Bronchial epithelial cell (primary cell): ENCODE measurements at regions not wholly inside any gene's neighbourhood (a gene's known extent, or its start where the extent isn't known, plus 50 kb on each side); places are given as distances from the start of the nearest gene placed in this dataset.

ENCODE experiments used
- DNase-seq: peaks from one replicate; pipeline ENCODE4 v3.0.0-alpha.2; 2010; ENCODE audit warnings: low read depth
- FAIRE-seq: peaks from 2 replicates; lab custom pipeline; 2011; peaks lifted over from hg19 to GRCh38; lab: Jason Lieb, UNC
- H3K27me3 ChIP-seq: 2 replicates; pipeline ENCODE4 v1.5.1; 2011; ENCODE audit warnings: low read length; ENCODE audit not compliant: control insufficient read depth, insufficient read depth
- H3K36me3 ChIP-seq: 2 replicates; pipeline ENCODE4 v1.5.1; 2011; ENCODE audit warnings: low read length; ENCODE audit not compliant: control insufficient read depth, insufficient read depth
- H3K4me3 ChIP-seq: 2 replicates; pipeline ENCODE4 v1.5.1; 2011; ENCODE audit warnings: mild to moderate bottlenecking, low read depth, low read length, control low read depth
- TF ChIP-seq, protein P1 (sequence below): IDR thresholded peaks from 2 replicates; pipeline ENCODE4 v1.5.1; 2011; ENCODE audit warnings: mild to moderate bottlenecking, moderate library complexity, low read length, control low read depth, inconsistent platforms; ENCODE audit not compliant: insufficient read depth, severe bottlenecking

DNA sequence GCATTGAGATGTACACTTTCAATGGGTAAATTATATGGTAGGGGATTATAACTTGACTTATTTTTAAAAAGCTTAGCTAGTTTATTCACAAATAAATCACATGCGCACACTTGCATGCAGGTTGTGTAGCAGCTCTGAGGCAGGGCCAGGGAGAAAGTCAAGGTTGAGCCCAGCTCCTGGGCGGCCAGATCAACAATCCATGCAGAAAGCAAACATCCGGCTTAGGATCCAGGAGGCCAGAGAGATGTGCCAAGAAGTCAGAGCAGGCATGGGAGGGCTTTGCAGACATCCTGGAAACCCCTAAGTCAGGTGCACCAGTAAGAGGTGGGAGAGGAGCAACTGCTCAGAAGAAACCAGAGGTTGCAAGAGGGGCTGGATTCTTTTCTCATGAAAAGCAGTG is 186.5 kb downstream of the AXIN2 start:
- FAIRE-seq: no peak

DNA sequence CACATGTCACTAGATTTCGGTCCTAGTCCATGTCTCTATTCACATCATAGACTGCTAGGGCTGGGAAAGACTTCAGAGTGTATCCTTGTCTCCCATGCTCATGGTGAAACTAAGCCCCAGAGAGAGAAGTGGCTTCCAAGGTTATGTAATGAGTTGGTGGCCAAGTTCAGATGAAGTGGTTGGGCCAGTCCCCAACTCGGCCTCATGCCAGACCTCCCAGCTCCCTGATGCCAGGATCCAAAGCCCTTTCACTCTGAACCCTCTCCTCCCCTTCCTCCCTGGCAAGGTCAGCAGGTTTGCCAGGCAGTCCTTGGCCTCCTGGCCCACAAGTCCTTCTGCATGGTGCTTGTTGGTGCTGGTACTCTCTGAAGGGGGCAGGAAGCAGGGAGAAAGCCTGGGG is 189.7 kb downstream of the AXIN2 start:
- TF ChIP-seq, protein P1, sequence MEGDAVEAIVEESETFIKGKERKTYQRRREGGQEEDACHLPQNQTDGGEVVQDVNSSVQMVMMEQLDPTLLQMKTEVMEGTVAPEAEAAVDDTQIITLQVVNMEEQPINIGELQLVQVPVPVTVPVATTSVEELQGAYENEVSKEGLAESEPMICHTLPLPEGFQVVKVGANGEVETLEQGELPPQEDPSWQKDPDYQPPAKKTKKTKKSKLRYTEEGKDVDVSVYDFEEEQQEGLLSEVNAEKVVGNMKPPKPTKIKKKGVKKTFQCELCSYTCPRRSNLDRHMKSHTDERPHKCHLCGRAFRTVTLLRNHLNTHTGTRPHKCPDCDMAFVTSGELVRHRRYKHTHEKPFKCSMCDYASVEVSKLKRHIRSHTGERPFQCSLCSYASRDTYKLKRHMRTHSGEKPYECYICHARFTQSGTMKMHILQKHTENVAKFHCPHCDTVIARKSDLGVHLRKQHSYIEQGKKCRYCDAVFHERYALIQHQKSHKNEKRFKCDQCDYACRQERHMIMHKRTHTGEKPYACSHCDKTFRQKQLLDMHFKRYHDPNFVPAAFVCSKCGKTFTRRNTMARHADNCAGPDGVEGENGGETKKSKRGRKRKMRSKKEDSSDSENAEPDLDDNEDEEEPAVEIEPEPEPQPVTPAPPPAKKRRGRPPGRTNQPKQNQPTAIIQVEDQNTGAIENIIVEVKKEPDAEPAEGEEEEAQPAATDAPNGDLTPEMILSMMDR: no peak
- peaks cover 2% of the 10 kb centered on the region for H3K27me3 ChIP-seq
- FAIRE-seq: peak; percentile 40
- no peaks in the 10 kb centered on the region for H3K36me3 ChIP-seq
- no peak for DNase-seq
- H3K4me3 ChIP-seq: no peak overlapping the region

More for the DNA sequence above, 186.5 kb downstream of the AXIN2 start:
- TF ChIP-seq, protein P1: no peak
- no peak overlapping the region for H3K4me3 ChIP-seq
- H3K36me3 ChIP-seq: no peaks in the 10 kb centered on the region
- no peak for DNase-seq
- H3K27me3 ChIP-seq: peaks cover 2% of the 10 kb centered on the region

DNA sequence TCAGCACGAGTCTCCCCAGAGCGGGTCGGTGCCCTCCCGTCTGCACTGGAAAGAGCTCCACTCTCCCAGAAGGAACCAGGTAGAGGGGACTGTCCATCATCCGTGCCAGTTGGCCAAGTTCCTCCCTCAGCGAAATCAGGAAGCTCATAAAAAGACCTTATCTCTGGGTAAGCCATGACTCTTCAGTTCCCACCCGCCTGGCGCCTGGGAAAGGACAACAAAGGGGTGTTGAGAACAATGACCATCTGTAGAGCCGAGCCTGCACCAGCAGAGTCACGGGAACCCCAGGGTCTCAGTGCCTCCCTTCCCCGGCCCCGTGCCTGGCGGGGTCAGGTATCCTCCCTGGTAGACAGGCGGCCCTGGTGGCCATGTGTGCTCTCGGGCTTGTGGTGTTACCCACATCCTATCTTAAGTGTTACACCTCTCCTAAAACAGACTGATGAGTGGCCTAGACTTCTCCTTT is 190.7 kb downstream of the AXIN2 start:
- no peaks in the 10 kb centered on the region for H3K36me3 ChIP-seq
- DNase-seq (no peak), FAIRE-seq (no peak)
- TF ChIP-seq, protein P1: no peak
- no peak overlapping the region for H3K4me3 ChIP-seq
- H3K27me3 ChIP-seq: peaks cover 2% of the 10 kb centered on the region

DNA sequence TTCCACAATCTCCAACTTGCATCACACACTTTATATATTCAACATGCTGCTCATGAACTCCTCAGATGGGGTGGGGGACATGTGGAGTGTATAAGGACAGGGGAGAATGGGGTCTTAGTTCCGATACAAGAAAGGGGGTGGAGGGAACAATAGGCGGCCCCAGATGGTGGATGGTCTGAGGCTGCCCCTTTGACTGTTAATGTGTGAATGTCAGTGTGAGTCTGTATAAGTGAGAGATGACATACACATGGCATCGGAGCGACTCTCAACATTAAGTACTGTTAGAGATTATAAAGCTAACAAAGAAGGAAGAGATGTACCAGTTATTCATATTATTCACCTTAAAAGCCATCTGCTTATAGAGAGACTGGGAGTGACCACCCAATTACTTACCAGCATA is 193.1 kb downstream of the AXIN2 start:
- TF ChIP-seq, protein P1: no peak
- DNase-seq: no peak
- FAIRE-seq: no peak

DNA sequence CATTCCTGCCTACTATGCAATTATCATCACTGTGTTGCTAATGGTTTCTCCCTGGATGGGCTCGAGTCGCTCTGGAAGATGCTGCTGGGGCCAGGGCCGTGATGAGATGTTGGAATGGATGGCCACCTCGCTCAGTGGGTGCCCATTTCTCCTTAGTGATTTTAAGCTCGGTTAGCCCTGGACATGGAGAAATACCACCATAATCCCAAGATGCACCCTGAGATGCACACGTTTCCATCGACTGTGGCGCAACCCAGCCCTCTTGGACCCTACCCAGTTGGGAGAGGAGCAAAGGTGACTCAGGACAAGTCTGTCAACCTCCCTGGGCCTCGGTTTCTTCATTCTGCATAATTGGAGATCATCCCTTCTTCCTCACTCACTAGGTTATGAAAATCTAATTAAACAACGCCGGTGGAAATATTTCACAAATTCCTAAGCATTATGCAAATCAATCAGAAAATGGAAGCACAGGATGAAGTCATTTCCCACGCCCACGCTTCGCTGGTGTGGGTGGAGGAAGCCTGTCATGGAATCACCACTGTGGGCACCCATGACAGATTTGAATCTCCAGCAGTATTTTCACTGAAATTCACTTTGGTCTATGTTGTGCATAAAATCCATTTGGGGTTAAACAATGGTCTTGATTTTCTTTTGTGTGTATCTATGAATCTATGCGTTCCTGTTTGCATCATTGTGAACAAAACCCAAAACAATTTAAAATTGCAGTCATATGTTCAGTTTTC is 195.2 kb downstream of the AXIN2 start:
- no peaks in the 10 kb centered on the region for H3K36me3 ChIP-seq
- no peak overlapping the region for H3K4me3 ChIP-seq
- DNase-seq (no peak), FAIRE-seq (no peak)
- TF ChIP-seq, protein P1: no peak
- no peaks in the 10 kb centered on the region for H3K27me3 ChIP-seq

More for the DNA sequence above, 193.1 kb downstream of the AXIN2 start:
- Histone ChIP-seq H3K27me3 (peaks cover 2% of the 10 kb centered on the region), H3K4me3 (no peak overlapping the region), H3K36me3 (no peaks in the 10 kb centered on the region)
